HCT116 (cell line): ENCODE measurements at regions not wholly inside any gene's neighbourhood (a gene's known extent, or its start where the extent isn't known, plus 50 kb on each side); places are given as distances from the start of the nearest gene placed in this dataset.

Experiments used
- ATAC-seq: fragments of 200-7000 bp; cut with Tn5 transposase; 2 replicates; pipeline ENCODE4 v1.9.1; 2020; ENCODE audit warnings: mild to moderate bottlenecking, moderate library complexity
- BruUV-seq: library from RNA; stranded (reverse); fragments of 400-500 nt; replicated peaks from 2 replicates; lab custom pipeline; 2021; lab: Mats Ljungman, UMichigan
- CTCF ChIA-PET: fragments of 300-600 bp; sonication (Branson Sonifier 250); formaldehyde crosslinking; loops from one replicate; lab custom pipeline; 2021; ENCODE audit warnings: antibody characterized with exemption; lab: Charles Lee
- POLR2A ChIA-PET: fragments of 300-600, 350-600 bp; sonication (Branson Sonifier 250); formaldehyde crosslinking; loops from one replicate; lab custom pipeline; 2021; ENCODE audit warnings: antibody characterized with exemption; lab: Charles Lee
- RAD21 ChIA-PET, 2 experiments: fragments of 300-600 bp; sonication (Branson Sonifier 250); formaldehyde crosslinking; loops; one replicate each; lab custom pipeline; 2023; ENCODE audit warnings: low total read pairs in 2 of 2; ENCODE audit not compliant: uncharacterized antibody in 2 of 2, unreplicated experiment in 2 of 2, low non-redundant PET in 1 of 2; lab: Charles Lee
- DNase-seq: peaks from one replicate; pipeline ENCODE4 v3.0.0-alpha.2; 2010; ENCODE audit warnings: low read depth, low spot score
- H2AFZ ChIP-seq: fragments of 200-600 bp; shearing (Covaris generic), sonication (generic); 2 replicates; pipeline ENCODE4 v1.6.1; 2017; ENCODE audit warnings: low read depth, mixed run types, mixed read lengths, antibody characterized with exemption, low read length; ENCODE audit not compliant: poor library complexity, severe bottlenecking
- H3K27ac ChIP-seq: 2 replicates; pipeline ENCODE4 v1.5.1; 2012; ENCODE audit warnings: low read depth, low read length
- H3K27me3 ChIP-seq: fragments of 200-600 bp; sonication (generic); 2 replicates; pipeline ENCODE4 v1.6.1; 2016; ENCODE audit warnings: mixed run types, low read length, mixed read lengths; ENCODE audit not compliant: insufficient read depth
- H3K36me3 ChIP-seq, 2 experiments: fragments of 200-500 bp in 1 of 2; fragments of 200-600 bp in 1 of 2; sonication (Bioruptor generic) in 1 of 2; sonication (generic) in 1 of 2; 2 replicates each; pipeline versions ENCODE4 v1.5.1 to v1.6.1; 2014 to 2016; ENCODE audit warnings: low read length in 2 of 2, inconsistent platforms in 1 of 2, mixed read lengths in 1 of 2, mixed run types in 1 of 2; ENCODE audit not compliant: insufficient read depth in 2 of 2, control insufficient read depth in 1 of 2
- H3K4me1 ChIP-seq, 2 experiments: fragments of 200-600 bp in 1 of 2; sonication (generic) in 1 of 2; 2 replicates each; pipeline versions ENCODE4 v1.5.1 to v1.6.1; 2012 to 2017; ENCODE audit warnings: low read length in 2 of 2, inconsistent platforms in 1 of 2, mild to moderate bottlenecking in 1 of 2, mixed read lengths in 1 of 2, mixed run types in 1 of 2, moderate library complexity in 1 of 2; ENCODE audit not compliant: insufficient read depth in 2 of 2, control insufficient read depth in 1 of 2
- H3K4me2 ChIP-seq: fragments of 200-600 bp; sonication (generic); 2 replicates; pipeline ENCODE4 v1.6.1; 2017; ENCODE audit warnings: mixed run types, low read length, mixed read lengths
- H3K4me3 ChIP-seq, 2 experiments: fragments of 200-600 bp in 1 of 2; sonication (generic) in 1 of 2; replicated peaks in 1 of 2; 2 replicates each; pipeline ENCODE4 v1.5.1; 2011 to 2016; ENCODE audit warnings: low read length in 2 of 2, control low read depth in 1 of 2, low read depth in 1 of 2, mild to moderate bottlenecking in 1 of 2, mixed read lengths in 1 of 2, mixed run types in 1 of 2
- H3K79me2 ChIP-seq: fragments of 200-600 bp; sonication (generic); 2 replicates; pipeline ENCODE4 v1.6.1; 2017; ENCODE audit warnings: mild to moderate bottlenecking, mixed run types, low read length, moderate library complexity, mixed read lengths; ENCODE audit not compliant: insufficient read depth
- H3K9ac ChIP-seq: fragments of 200-600 bp; sonication (generic); 2 replicates; pipeline ENCODE4 v1.6.1; 2016; ENCODE audit warnings: low read length, mixed read lengths
- H3K9me2 ChIP-seq: fragments of 200-600 bp; sonication (generic), shearing (Covaris generic); 2 replicates; pipeline ENCODE4 v1.6.1; 2017; ENCODE audit warnings: mixed run types, mild to moderate bottlenecking, moderate library complexity; ENCODE audit not compliant: insufficient read depth
- H3K9me3 ChIP-seq, 2 experiments: fragments of 200-500 bp in 1 of 2; fragments of 200-600 bp in 1 of 2; sonication (Bioruptor generic) in 1 of 2; sonication (generic) in 1 of 2; 2 replicates each; pipeline ENCODE4 v1.6.1; 2014 to 2017; ENCODE audit warnings: low read length in 2 of 2, mixed read lengths in 2 of 2, inconsistent platforms in 1 of 2, low read depth in 1 of 2, mild to moderate bottlenecking in 1 of 2, mixed run types in 1 of 2, moderate library complexity in 1 of 2; ENCODE audit not compliant: control insufficient read depth in 1 of 2, insufficient read depth in 1 of 2
- H4K20me1 ChIP-seq: fragments of 200-600 bp; sonication (generic), shearing (Covaris generic); 2 replicates; pipeline ENCODE4 v1.6.1; 2017; ENCODE audit warnings: mixed run types, mild to moderate bottlenecking, moderate library complexity; ENCODE audit not compliant: insufficient read depth
- CEBPB ChIP-seq: IDR thresholded peaks from 2 replicates; pipeline ENCODE4 v1.6.1; 2012; ENCODE audit warnings: low read depth
- CTCF ChIP-seq, 3 experiments: fragments of 200-600 bp in 1 of 3; sonication (generic) in 1 of 3; IDR thresholded peaks in 2 of 3; conservative IDR thresholded peaks in 1 of 3; 2 replicates each; pipeline ENCODE4 v1.5.1; 2012 to 2017; ENCODE audit warnings: low read depth in 2 of 3, low read length in 2 of 3, antibody characterized with exemption in 1 of 3, borderline replicate concordance in 1 of 3, control low read depth in 1 of 3, mild to moderate bottlenecking in 1 of 3, mixed read lengths in 1 of 3, mixed run types in 1 of 3, moderate library complexity in 1 of 3; ENCODE audit not compliant: insufficient read depth in 1 of 3
- EGR1 ChIP-seq: IDR thresholded peaks from 2 replicates; pipeline ENCODE4 v1.6.1; 2012; ENCODE audit warnings: low read depth
- EZH2phosphoT487 ChIP-seq: fragments of 200-600 bp; IDR thresholded peaks from 2 replicates; pipeline ENCODE4 v1.6.1; 2018; ENCODE audit warnings: antibody characterized with exemption, borderline replicate concordance
- FOSL1 ChIP-seq: IDR thresholded peaks from 2 replicates; pipeline ENCODE4 v1.6.1; 2012; ENCODE audit warnings: low read depth
- JUND ChIP-seq: IDR thresholded peaks from 2 replicates; pipeline ENCODE4 v1.6.1; 2012
- MAX ChIP-seq: IDR thresholded peaks from 2 replicates; pipeline ENCODE4 v1.6.1; 2012
- POLR2A ChIP-seq: IDR thresholded peaks from 2 replicates; pipeline ENCODE4 v1.7.0; 2011; ENCODE audit warnings: borderline replicate concordance; ENCODE audit not compliant: insufficient read depth, insufficient read length; ENCODE audit errors: extremely low read depth
- POLR2AphosphoS5 ChIP-seq: IDR thresholded peaks from 2 replicates; pipeline ENCODE4 v1.6.1; 2011; ENCODE audit warnings: mild to moderate bottlenecking, low read depth, low read length, moderate library complexity
- RAD21 ChIP-seq: IDR thresholded peaks from 2 replicates; pipeline ENCODE4 v1.6.1; 2012; ENCODE audit warnings: low read depth, mild to moderate bottlenecking
- SIN3A ChIP-seq: IDR thresholded peaks from 2 replicates; pipeline ENCODE4 v1.6.1; 2012; ENCODE audit warnings: low read depth
- SP1 ChIP-seq: IDR thresholded peaks from 2 replicates; pipeline ENCODE4 v1.6.1; 2012; ENCODE audit warnings: low read depth
- SRF ChIP-seq: IDR thresholded peaks from 2 replicates; pipeline ENCODE4 v1.6.1; 2012; ENCODE audit warnings: low read depth
- ZNF274 ChIP-seq: fragments of 200-500 bp; sonication (Bioruptor generic); IDR thresholded peaks from 2 replicates; pipeline ENCODE4 v1.6.1; 2014; ENCODE audit warnings: mild to moderate bottlenecking, low read depth, low read length, inconsistent platforms
- intact Hi-C: fragments of 100-400 bp; cut with micrococcal nuclease; formaldehyde crosslinking; loops from 2 replicates; pipeline ENCODE4 v1.10.0; 2022

- Histone ChIP-seq H3K27me3 (no peaks in the 10 kb centered on the region), H3K36me3 (no peaks in the 10 kb centered on the region), H3K9me3 (no peaks in the 10 kb centered on the region), H3K4me3 (no peak overlapping the region), H2AFZ (no peak overlapping the region), H3K4me1 (no peaks in the 10 kb centered on the region), H3K9ac (no peak overlapping the region), H3K79me2 (no peaks in the 10 kb centered on the region), H3K4me2 (no peak overlapping the region), H3K27ac (no peak overlapping the region), H4K20me1 (no peaks in the 10 kb centered on the region), H3K9me2 (no peaks in the 10 kb centered on the region)
- ATAC-seq, result no peak
- POLR2A ChIA-PET, result no interaction called here
- DNase-seq, result no peak
- RAD21 ChIA-PET, result no interaction called here
- CTCF ChIA-PET, result no interaction called here
- TF ChIP-seq POLR2AphosphoS5 (no peak), CEBPB (no peak), ZNF274 (no peak), JUND (no peak), SP1 (no peak), POLR2A (no peak), SRF (no peak), CTCF (IDR thresholded peaks at IDR 0.05 in 2 of 3, conservative IDR thresholded peaks at IDR 0.05 in 1 of 3; ENCODE audit: borderline replicate concordance in 1 of 3, insufficient read depth in 1 of 3, low read depth in 2 of 3, low read length in 2 of 3) (no peak), EZH2phosphoT487 (no peak), RAD21 (no peak), EGR1 (no peak)
- intact Hi-C loops, result no loop called here
- BruUV-seq, result no TSS peak
These were observed 93.0 kb upstream of the ARHGAP24 start for GRCh38 chr4:85381968-85382367.

GRCh38 chr4:85391071-85391470 lies 83.9 kb upstream of the ARHGAP24 start:
- intact Hi-C loops, result no loop called here
- no peak for TF ChIP-seq SP1
- TF ChIP-seq FOSL1, result no peak
- TF ChIP-seq SIN3A, result no peak
- TF ChIP-seq JUND, result no peak
- TF ChIP-seq EZH2phosphoT487, result no peak
- no peak for TF ChIP-seq SRF
- no peak for TF ChIP-seq CTCF (IDR thresholded peaks at IDR 0.05 in 2 of 3, conservative IDR thresholded peaks at IDR 0.05 in 1 of 3; ENCODE audit: borderline replicate concordance in 1 of 3, insufficient read depth in 1 of 3, low read depth in 2 of 3, low read length in 2 of 3)
- TF ChIP-seq MAX, result no peak
- no peak for TF ChIP-seq RAD21
- TF ChIP-seq POLR2AphosphoS5, result no peak
- no peak for TF ChIP-seq ZNF274

More at GRCh38 chr4:85391071-85391470, 83.9 kb upstream of the ARHGAP24 start:
- DNase-seq (no peak), ATAC-seq (no peak)
- Histone ChIP-seq H3K27ac (no peak overlapping the region), H3K4me1 (no peaks in the 10 kb centered on the region), H3K36me3 (no peaks in the 10 kb centered on the region), H3K9ac (no peak overlapping the region), H3K27me3 (no peaks in the 10 kb centered on the region), H2AFZ (no peak overlapping the region), H3K4me3 (no peak overlapping the region), H3K4me2 (no peak overlapping the region), H4K20me1 (no peaks in the 10 kb centered on the region), H3K79me2 (no peaks in the 10 kb centered on the region), H3K9me3 (no peaks in the 10 kb centered on the region), H3K9me2 (no peaks in the 10 kb centered on the region)
- ChIA-PET POLR2A (no interaction called here), RAD21 (no interaction called here), CTCF (no interaction called here)
- no TSS peak for BruUV-seq
